NOMO-1 treated with DMSO at 0.1 percent for 48 hours (cell line): ENCODE measurements at regions not wholly inside any gene's neighbourhood (a gene's known extent, or its start where the extent isn't known, plus 50 kb on each side); places are given as distances from the start of the nearest gene placed in this dataset.
"Not testable (repeated sequence)": the region's sequence is repeated elsewhere in the genome, so short reads cannot be mapped to it uniquely, and the experiment has no call there.

Experiments used
- DNase-seq: peaks from one replicate; lab custom pipeline; 2025; ENCODE audit not compliant: unreplicated experiment; lab: John Stamatoyannopoulos, UW

GRCh38 chr13:109333893-109334651 is 452.3 kb downstream of the IRS2 start:
- DNase-seq: no peak

GRCh38 chr13:109332506-109333499 is 453.6 kb downstream of the IRS2 start:
- DNase-seq: no peak

- DNase-seq: no peak
These were observed 454.5 kb downstream of the IRS2 start for GRCh38 chr13:109331898-109332297.

- no peak for DNase-seq
These were observed 455.4 kb downstream of the IRS2 start for GRCh38 chr13:109331011-109331433.

DNA sequence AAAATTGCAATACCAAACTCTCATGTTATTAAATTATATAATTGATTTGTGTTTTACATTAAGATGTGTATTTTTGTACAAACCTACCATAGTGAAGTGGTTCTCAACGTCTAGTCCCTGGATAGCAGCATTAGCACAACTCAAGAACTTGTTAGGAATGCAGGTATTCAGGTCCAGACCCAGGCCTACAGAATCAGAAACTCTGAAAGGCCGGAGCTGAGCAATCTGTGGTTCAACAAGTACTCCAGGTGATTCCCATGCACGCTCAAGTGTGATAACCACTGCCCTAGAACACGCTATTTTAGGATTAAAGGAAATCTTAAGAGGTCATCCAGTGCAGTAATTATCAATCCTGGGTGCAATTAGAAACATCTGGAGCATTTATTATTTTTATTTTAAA is 456.3 kb downstream of the IRS2 start:
- DNase-seq: no peak

GRCh38 chr13:109329175-109329574 is 457.2 kb downstream of the IRS2 start:
- no peak for DNase-seq

DNA sequence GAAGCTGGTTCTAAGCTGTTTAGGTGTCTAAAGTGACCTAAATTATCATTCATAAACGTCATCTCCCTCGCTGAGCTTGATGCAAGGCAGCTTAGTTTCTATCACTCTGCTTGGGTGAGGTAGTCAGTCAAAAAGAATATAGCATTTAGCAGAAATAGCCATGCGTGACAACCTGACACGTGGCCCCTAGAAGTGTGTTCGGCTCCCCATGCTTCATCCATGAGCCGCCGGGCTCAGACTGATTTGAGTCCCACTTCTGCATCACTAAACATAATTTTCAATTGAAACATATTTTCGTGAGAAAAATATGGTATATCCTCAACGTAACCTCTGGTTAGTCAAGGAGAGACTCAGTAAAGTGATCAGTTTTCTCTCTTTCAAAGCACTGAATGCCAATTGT is 459.8 kb downstream of the IRS2 start:
- no peak for DNase-seq

DNA sequence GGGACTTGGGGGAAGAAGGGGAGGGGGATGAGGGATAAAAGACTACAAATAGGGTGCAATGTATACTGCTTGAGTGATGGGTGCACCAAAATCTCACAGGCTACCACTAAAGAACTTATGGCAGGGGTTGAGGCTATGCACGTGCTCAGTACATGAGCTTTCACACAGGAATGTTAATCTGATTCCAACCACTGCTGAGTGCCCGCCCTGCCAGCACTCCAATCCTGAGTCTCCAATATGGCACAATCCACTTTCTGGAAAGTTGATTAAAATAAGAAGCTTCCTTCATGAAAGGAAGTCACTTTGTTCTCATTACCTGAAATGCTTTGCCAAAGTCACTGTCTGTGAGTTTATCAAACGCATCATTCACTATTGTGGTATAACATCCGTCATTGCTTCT is 463.0 kb downstream of the IRS2 start:
- no peak for DNase-seq

DNA sequence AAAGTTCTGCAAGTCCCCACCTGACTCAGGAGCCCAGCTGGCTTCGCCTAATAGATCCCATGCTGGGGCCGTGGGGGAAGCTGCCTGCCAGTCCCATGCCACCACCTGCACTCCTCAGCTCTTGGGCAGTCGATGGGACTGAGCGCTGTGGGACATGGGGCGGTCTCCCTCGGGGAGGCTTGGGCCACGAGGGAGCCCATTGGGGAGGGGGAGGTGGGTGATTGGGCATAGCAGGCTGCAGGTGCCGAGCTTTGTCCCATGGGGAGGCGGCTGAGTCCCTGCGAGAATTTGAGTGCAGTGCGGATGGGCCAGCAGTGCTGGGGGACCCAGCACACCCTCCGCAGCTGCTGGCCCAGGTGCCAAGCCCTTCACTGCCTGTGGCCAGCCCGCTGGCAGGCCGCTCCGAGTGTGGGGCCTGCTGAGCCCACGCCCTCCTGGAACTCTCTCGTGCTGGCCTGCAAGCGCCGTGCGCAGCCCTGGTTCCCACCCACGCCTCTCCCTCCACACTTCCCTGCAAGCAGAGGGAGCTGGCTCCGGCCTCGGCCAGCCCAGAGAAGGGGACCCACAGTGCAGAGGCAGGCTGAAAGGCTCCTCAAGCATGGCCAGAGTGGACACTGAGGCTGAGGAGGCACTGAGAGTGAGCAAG is 467.3 kb downstream of the IRS2 start:
- DNase-seq: no peak

DNA sequence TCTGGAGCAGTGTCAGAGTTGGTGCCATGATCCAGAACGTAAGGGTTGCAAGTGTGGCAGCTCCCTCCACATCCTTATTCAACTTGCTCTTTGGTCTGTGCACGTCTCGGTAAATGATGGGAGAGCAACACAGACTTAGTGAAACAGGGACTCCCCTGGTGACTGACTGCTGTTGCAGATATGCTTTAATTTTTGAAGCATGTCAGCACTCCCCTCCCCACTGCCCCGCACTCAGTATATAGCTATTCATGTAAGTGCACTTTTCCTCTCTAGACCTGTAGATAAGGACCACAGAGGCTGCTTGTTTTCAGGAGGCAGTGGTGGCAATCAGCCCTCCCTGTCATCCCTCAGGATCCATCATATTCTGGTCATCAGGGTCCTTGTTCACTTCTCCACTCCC is 470.9 kb downstream of the IRS2 start:
- no peak for DNase-seq

DNA sequence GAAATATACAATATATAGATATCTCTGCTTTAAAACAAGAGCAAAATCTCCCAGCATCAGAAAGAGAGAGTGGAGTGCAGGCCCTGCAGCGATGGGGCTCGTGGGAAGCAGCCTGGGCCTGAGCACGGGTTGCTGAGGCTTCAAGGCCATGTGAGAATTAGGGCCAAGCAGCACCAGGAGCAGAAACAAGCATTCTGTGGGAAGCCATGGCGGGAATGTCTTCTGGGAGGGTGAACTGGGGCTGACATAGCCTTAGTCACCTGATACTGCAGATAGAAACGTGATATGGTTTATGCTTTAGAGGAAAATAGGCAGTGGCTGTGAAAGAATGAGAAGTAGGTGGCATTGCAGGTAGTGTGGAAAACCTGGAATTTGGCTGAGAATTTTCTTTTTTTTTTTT is 472.3 kb downstream of the IRS2 start:
- no peak for DNase-seq

DNA sequence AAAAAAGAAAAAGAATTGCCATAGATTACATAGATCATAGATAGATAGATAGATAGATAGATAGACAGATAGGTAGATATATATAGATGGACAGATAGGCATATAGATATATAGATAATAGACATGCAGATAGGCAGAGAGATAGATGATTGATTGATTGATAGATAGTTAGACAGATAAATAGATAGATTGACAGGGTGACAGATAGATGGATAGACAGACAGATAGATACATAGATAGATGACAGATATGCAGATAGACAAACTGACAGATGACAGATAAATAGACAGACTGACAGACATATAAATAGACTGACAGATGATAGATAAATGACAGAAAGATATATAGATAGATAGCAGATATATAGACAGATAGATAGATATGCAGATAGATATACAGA is 474.0 kb downstream of the IRS2 start:
- DNase-seq: no peak

DNA sequence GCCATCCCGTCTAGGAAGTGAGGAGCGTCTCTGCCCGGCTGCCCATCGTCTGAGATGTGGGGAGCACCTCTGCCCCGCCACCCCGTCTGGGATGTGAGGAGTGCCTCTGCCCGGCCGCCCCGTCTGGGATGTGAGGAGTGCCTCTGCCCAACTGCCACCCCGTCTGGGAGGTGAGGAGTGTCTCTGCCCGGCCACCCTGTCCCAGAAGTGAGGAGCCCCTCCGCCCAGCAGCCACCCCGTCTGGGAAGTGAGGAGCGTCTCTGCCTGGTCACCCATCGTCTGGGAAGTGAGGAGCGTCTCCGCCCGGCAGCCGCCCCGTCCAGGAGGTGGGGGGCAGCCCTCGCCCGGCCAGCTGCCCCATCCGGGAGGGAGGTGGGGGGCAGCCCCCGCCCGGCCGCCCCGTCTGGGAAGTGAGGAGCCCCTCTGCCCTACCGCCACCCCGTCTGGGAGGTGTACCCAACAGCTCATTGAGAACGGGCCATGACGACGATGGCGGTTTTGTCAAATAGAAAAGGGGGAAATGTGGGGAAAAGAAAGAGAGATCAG is 474.9 kb downstream of the IRS2 start:
- not testable (repeated sequence) for DNase-seq

- no peak for DNase-seq
These were observed 476.6 kb downstream of the IRS2 start for GRCh38 chr13:109309625-109310363.

DNA sequence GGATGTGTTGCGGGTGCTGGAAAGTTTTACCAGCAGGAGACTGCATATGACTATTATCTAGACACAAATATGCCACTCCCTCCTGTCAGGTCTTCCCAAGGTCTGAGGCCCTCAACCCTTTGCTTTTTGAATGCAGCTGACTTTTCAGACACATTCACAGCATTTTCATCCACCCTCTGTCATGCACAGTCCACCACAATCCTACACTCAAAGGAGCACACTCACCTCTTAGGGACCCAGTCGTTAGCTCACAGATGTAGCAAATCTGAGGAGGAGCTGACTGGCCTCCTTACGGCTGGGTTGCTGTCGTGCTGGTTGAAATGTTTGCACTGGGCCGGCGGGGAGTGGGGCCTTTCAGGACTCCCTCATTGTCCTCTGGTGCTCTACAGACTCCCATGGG is 479.4 kb downstream of the IRS2 start:
- no peak for DNase-seq

DNA sequence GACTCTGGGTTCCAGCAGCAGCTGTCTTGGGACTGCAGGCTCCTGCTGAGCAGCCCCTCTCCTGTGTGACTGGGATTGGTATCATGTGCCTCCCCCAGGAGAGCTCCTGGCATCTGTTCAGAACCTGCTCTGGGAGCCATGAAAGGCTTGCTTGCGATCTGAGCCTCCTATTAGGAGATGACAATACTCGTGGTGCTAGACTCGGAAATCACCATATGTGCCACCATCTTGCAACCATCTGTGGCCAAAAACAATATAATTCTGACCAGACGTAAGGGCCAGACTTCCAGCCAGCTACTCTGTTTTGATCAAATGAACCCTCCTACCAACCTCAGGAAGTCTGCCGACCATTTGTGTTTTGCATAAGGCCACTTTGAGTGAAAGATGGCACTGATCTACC is 484.7 kb downstream of the IRS2 start:
- DNase-seq: no peak

GRCh38 chr13:109301276-109301675 is 485.1 kb downstream of the IRS2 start:
- DNase-seq: no peak

DNA sequence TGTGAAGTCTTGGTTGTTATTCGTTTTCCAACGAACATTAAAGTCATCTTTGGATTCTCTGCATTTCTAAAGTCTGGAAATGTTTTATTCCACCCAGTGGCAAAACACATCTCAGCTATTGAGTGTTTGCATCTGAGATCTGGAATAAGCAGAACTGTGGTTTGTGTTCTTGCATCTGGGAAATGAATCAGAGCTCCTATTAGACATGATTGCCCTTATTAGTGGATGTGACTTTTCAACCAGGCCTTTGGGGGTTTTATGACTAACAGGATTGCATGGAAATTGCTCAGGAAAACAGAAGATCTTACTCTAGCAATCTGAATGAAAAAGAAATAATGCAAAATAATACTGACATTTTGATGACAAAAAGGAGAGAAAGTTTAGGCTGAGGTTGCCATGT is 488.8 kb downstream of the IRS2 start:
- peak; percentile 4 for DNase-seq

GRCh38 chr13:109293166-109293565 is 493.2 kb downstream of the IRS2 start:
- no peak for DNase-seq

GRCh38 chr13:109288151-109288709 is 498.2 kb downstream of the IRS2 start:
- no peak for DNase-seq
